ENCODE measurements at regions not wholly inside any gene's neighbourhood (a gene's known extent, or its start where the extent isn't known, plus 50 kb on each side); places are given as distances from the start of the nearest gene placed in this dataset.

DNA sequence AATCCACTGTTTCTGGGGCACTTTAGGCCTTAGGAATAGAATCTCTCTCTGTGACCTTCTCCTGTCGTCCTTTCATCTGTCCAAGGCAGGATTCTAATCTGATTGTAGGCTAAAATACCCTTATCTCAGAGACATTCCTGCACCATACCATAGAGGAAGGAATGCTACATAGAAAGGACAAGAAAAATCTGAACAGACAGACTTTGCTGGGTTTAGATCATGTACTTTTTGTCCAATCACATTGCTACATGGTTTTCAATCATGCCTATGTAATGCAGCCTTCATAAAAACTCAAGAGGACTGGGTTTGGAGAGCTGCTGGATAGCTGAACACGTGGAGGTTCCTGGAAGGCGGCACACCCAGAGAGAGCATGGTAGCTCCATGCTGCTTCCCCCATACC lies 378.5 kb upstream of the SEMA6D start:
- TF ChIP-seq, protein P1, sequence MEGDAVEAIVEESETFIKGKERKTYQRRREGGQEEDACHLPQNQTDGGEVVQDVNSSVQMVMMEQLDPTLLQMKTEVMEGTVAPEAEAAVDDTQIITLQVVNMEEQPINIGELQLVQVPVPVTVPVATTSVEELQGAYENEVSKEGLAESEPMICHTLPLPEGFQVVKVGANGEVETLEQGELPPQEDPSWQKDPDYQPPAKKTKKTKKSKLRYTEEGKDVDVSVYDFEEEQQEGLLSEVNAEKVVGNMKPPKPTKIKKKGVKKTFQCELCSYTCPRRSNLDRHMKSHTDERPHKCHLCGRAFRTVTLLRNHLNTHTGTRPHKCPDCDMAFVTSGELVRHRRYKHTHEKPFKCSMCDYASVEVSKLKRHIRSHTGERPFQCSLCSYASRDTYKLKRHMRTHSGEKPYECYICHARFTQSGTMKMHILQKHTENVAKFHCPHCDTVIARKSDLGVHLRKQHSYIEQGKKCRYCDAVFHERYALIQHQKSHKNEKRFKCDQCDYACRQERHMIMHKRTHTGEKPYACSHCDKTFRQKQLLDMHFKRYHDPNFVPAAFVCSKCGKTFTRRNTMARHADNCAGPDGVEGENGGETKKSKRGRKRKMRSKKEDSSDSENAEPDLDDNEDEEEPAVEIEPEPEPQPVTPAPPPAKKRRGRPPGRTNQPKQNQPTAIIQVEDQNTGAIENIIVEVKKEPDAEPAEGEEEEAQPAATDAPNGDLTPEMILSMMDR (IDR thresholded peaks at IDR 0.05): no peak
- no peak for TF ChIP-seq POLR2A (IDR thresholded peaks at IDR 0.05)

Data from thyroid gland (tissue), 4 donors.